ENCODE measurements at regions not wholly inside any gene's neighbourhood (a gene's known extent, or its start where the extent isn't known, plus 50 kb on each side); places are given as distances from the start of the nearest gene placed in this dataset.

- no peaks in the 10 kb centered on the region for H3K9me3 ChIP-seq
- no peaks in the 10 kb centered on the region for H3K36me3 ChIP-seq (ENCODE audit: insufficient read depth in 1 of 2, low read depth in 1 of 2)
- no peak overlapping the region for H3K4me3 ChIP-seq
- ATAC-seq = peak in 3 of 4 donors; percentile 56 to 76 (median 73)
- H3K4me1 ChIP-seq = no peaks in the 10 kb centered on the region
- intact Hi-C loops (cut with DNase I) = no loop called here
- TF ChIP-seq CTCF (IDR thresholded peaks at IDR 0.05) = no peak
- DNase-seq = peak in 1 of 2 donors; percentile 17
- H3K27ac ChIP-seq = no peak overlapping the region
- WGBS, 3 donors = 10 to 20% (median 17%) methylated on average over 7 of the region's 7 CpGs
- H3K27me3 ChIP-seq (ENCODE audit: insufficient read depth in 3 of 3, low read length in 2 of 3) = no peaks in the 10 kb centered on the region
Observed at GRCh38 chr2:121944072-121944831, 188.8 kb downstream of the TSN start.

DNA sequence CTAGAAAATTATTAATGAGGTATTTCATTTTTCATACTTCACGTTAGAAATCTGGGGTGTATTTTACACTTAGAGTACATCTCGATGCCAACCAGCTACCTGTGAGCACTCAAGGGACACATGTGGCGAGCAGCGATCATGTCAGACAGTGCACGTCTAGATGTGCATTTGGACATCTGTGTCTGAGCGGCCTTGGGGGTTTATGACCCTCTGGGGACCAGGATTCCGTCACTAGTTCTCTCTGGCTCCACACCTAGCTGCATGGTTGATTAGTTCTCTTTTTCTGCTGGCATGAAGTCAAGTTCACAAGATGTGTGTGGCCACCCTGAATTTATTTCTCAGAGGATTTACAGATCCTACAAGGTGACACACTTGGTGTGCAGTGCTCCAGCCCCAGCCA lies 192.2 kb downstream of the TSN start:
- no peak for ATAC-seq
- H3K36me3 ChIP-seq (ENCODE audit: insufficient read depth in 1 of 2, low read depth in 1 of 2) = no peaks in the 10 kb centered on the region
- 53 to 60% (median 57%) methylated on average over 7 of the region's 7 CpGs for WGBS, 3 donors
- TF ChIP-seq CTCF (IDR thresholded peaks at IDR 0.05) = no peak
- H3K9me3 ChIP-seq = no peaks in the 10 kb centered on the region
- no peak for DNase-seq
- intact Hi-C loops (cut with DNase I) = no loop called here
- no peaks in the 10 kb centered on the region for H3K27me3 ChIP-seq (ENCODE audit: insufficient read depth in 3 of 3, low read length in 2 of 3)
- no peak overlapping the region for H3K4me3 ChIP-seq
- no peak overlapping the region for H3K27ac ChIP-seq
- no peaks in the 10 kb centered on the region for H3K4me1 ChIP-seq

DNA sequence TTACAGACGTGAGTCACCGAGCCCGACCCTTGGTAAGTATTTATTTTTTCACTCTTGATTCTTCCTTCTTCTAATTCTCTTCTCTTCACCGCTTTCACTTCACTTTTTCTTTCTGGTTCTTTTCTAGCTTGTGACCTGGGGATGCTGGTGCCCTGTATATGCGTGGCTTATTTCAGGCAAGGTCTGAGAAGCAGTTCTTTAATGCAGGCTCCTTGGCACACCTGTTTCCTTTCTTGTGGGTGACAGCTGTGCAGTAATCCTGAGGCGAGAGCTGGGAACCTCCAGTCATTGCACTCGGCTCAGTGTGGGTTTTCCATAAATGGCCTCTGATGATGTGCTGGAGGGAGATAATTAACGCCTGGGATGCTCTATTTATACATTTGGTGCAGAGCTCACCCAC lies 193.8 kb downstream of the TSN start:
- Histone ChIP-seq H3K4me3 (no peak overlapping the region), H3K9me3 (no peaks in the 10 kb centered on the region), H3K36me3 (ENCODE audit: insufficient read depth in 1 of 2, low read depth in 1 of 2) (no peaks in the 10 kb centered on the region), H3K27me3 (ENCODE audit: insufficient read depth in 3 of 3, low read length in 2 of 3) (no peaks in the 10 kb centered on the region), H3K4me1 (no peaks in the 10 kb centered on the region), H3K27ac (no peak overlapping the region)
- no peak for TF ChIP-seq CTCF (IDR thresholded peaks at IDR 0.05)
- intact Hi-C loops (cut with DNase I) = no loop called here
- no peak for ATAC-seq
- DNase-seq = no peak
- WGBS, 3 donors = 55 to 66% (median 65%) methylated on average over 8 of the region's 8 CpGs

DNA sequence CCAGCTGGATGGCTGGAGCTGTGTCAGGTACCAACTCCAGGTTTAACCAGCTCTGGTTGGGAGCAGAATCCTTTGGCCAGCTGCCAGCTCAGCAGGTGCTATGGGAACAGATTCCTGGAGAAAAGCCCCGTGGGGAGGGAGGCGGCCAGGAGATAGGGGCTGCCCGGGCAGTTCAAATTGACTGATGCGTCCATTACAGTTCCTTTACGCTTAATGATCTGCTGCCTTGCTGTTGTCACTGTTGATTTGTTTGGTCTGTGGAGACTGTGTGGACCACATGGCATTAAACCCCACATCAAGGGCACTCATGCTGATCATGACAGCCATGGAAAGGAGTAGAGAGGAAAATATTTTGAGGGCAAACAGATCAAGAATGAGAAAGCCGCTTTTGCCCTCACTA lies 200.0 kb downstream of the TSN start:
- DNase-seq = no peak
- Histone ChIP-seq H3K4me1 (no peaks in the 10 kb centered on the region), H3K36me3 (ENCODE audit: insufficient read depth in 1 of 2, low read depth in 1 of 2) (no peaks in the 10 kb centered on the region), H3K27ac (no peak overlapping the region), H3K4me3 (no peak overlapping the region), H3K9me3 (no peaks in the 10 kb centered on the region), H3K27me3 (ENCODE audit: insufficient read depth in 3 of 3, low read length in 2 of 3) (peaks cover 0 to 3% (median 0%) of the 10 kb centered on the region in 3 donors)
- ATAC-seq = no peak
- intact Hi-C loops (cut with DNase I) = no loop called here
- TF ChIP-seq CTCF (IDR thresholded peaks at IDR 0.05) = no peak
- WGBS, 3 donors = 16 to 33% (median 30%) methylated on average over 6 of the region's 6 CpGs

DNA sequence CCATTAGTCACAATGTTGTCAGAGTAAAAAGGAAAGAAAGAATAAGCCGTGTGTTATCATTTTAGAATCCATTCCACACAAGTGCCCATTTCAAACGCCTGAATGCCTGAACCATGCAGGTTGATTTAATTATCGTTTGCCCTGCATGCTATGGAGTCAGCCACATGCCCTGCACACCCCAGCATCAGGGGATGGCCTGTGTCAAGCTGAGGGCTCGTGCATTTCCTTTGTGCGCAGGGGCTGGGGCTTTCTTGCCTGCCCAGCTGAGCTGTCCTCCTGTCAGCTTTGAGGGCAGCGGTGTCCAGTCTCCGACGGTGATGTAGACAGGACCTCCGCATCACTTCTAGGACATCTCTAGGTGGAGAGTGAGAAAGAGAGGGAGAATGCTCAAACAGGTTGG lies 200.4 kb downstream of the TSN start:
- Histone ChIP-seq H3K9me3 (no peaks in the 10 kb centered on the region), H3K27ac (no peak overlapping the region), H3K4me3 (no peak overlapping the region), H3K36me3 (ENCODE audit: insufficient read depth in 1 of 2, low read depth in 1 of 2) (no peaks in the 10 kb centered on the region), H3K27me3 (ENCODE audit: insufficient read depth in 3 of 3, low read length in 2 of 3) (peaks cover 0 to 3% (median 0%) of the 10 kb centered on the region in 3 donors), H3K4me1 (no peaks in the 10 kb centered on the region)
- no peak for ATAC-seq
- DNase-seq = no peak
- no peak for TF ChIP-seq CTCF (IDR thresholded peaks at IDR 0.05)
- WGBS, 3 donors = 63 to 68% (median 64%) methylated on average over 9 of the region's 9 CpGs
- intact Hi-C loops (cut with DNase I) = no loop called here
